ENCODE measurements at regions not wholly inside any gene's neighbourhood (a gene's known extent, or its start where the extent isn't known, plus 50 kb on each side); places are given as distances from the start of the nearest gene placed in this dataset.
A peak's percentile ranks its signal among the peaks of the same experiment; 100 is the strongest.

- TF ChIP-seq REST (IDR thresholded peaks at IDR 0.05; ENCODE audit: low read depth, low read length) (no peak), EP300 (IDR thresholded peaks at IDR 0.05; ENCODE audit: borderline replicate concordance in 1 of 2, low read depth in 1 of 2, low read length in 1 of 2) (peak; percentile 31 to 98; a peak in 3 of 4 replicates), CHD2 (IDR thresholded peaks at IDR 0.05; ENCODE audit: low read length, partially characterized antibody) (peak; percentile 85), FOXM1 (IDR thresholded peaks at IDR 0.05; ENCODE audit: low read depth) (no peak), MXI1 (IDR thresholded peaks at IDR 0.05; ENCODE audit: low read depth, low read length) (peak; percentile 47; the same call in 1 of the 2 replicates), FOSL2 (IDR thresholded peaks at IDR 0.05; ENCODE audit: borderline replicate concordance, low read depth) (no peak)
Observed at GRCh38 chr9:99478469-99479027, 256.5 kb downstream of the SEC61B start (continued).

- no peak overlapping the region for H3K4me3 ChIP-seq (ENCODE audit: low read depth in 2 of 2, low read length in 1 of 2)
- H3K27me3 ChIP-seq (ENCODE audit: insufficient read depth): no peaks in the 10 kb centered on the region
- H4K20me1 ChIP-seq (ENCODE audit: insufficient read depth): no peaks in the 10 kb centered on the region
- H3K4me2 ChIP-seq: no peak overlapping the region
- ChIA-PET CTCF (interaction anchor here (2.0 to 4.2 kb wide), 3 partner anchors 8 to 30 kb away, joined by 5 to 18 read pairs (median 15); no protein-coding TSS in a partner anchor), POLR2A (interaction anchor here (0.7 to 2.5 kb wide), 3 partner anchors 9 to 29 kb away, joined by 3 to 14 read pairs (median 8); no protein-coding TSS in a partner anchor)
- peak overlapping the region in 1 of 2 experiments; percentile 99; a peak in 2 of 4 replicates for H3K27ac ChIP-seq (ENCODE audit: low read depth in 2 of 2, low read length in 1 of 2)
- no peak for DNase-seq
- no peaks in the 10 kb centered on the region for H3K9me3 ChIP-seq
- peaks cover 2% of the 10 kb centered on the region; the same call in 1 of the 2 replicates for H3K9me2 ChIP-seq
- TF ChIP-seq RCOR1 (IDR thresholded peaks at IDR 0.05; ENCODE audit: low read length): no peak
- no peak for TF ChIP-seq CTCF (IDR thresholded peaks at IDR 0.05)
- no peak for TF ChIP-seq SIN3A (IDR thresholded peaks at IDR 0.05; ENCODE audit: borderline replicate concordance, low read depth, low read length)
- no peak for TF ChIP-seq PBX3 (IDR thresholded peaks at IDR 0.05)
- TF ChIP-seq MXI1 (IDR thresholded peaks at IDR 0.05; ENCODE audit: low read depth, low read length): no peak
- TF ChIP-seq REST (IDR thresholded peaks at IDR 0.05; ENCODE audit: low read depth, low read length): no peak
- TF ChIP-seq TAF1 (IDR thresholded peaks at IDR 0.05; ENCODE audit: borderline replicate concordance, low read depth, low read length): no peak
- TF ChIP-seq EP300 (IDR thresholded peaks at IDR 0.05; ENCODE audit: borderline replicate concordance in 1 of 2, low read depth in 1 of 2, low read length in 1 of 2): no peak
- no peak for TF ChIP-seq TEAD4 (IDR thresholded peaks at IDR 0.05; ENCODE audit: borderline replicate concordance, insufficient read depth)
- TF ChIP-seq FOXM1 (IDR thresholded peaks at IDR 0.05; ENCODE audit: low read depth): no peak
- no peak for TF ChIP-seq FOXJ3 (CRISPR knock-in tag; IDR thresholded peaks at IDR 0.05)
- no peak overlapping the region for H2AFZ ChIP-seq (ENCODE audit: low read depth)
- H3K9ac ChIP-seq: no peak overlapping the region
- 62% methylated on average over 3 of the region's 3 CpGs for WGBS (ENCODE audit: low lambda C conversion rate)
- H3K4me1 ChIP-seq (ENCODE audit: control insufficient read depth in 1 of 2, insufficient read depth in 2 of 2, low read depth in 1 of 2, low read length in 1 of 2): peaks cover 0 to 33% of the 10 kb centered on the region in 2 experiments; a peak in 2 of 4 replicates
- no peaks in the 10 kb centered on the region for H3K79me2 ChIP-seq (ENCODE audit: insufficient read depth)
- H3F3A ChIP-seq (replicated peaks; ENCODE audit: insufficient read depth): no peaks in the 10 kb centered on the region
- no peaks in the 10 kb centered on the region for H3K36me3 ChIP-seq (replicated peaks in 1 of 2; ENCODE audit: control insufficient read depth in 1 of 2, insufficient read depth in 2 of 2, low read length in 1 of 2)
Observed at GRCh38 chr9:99479929-99480328, 257.8 kb downstream of the SEC61B start.
